ENCODE measurements at regions not wholly inside any gene's neighbourhood (a gene's known extent, or its start where the extent isn't known, plus 50 kb on each side); places are given as distances from the start of the nearest gene placed in this dataset.

- DNase-seq = no peak
Observed at GRCh38 chr3:13134166-13134878, 61.1 kb upstream of the IQSEC1 start.

DNA sequence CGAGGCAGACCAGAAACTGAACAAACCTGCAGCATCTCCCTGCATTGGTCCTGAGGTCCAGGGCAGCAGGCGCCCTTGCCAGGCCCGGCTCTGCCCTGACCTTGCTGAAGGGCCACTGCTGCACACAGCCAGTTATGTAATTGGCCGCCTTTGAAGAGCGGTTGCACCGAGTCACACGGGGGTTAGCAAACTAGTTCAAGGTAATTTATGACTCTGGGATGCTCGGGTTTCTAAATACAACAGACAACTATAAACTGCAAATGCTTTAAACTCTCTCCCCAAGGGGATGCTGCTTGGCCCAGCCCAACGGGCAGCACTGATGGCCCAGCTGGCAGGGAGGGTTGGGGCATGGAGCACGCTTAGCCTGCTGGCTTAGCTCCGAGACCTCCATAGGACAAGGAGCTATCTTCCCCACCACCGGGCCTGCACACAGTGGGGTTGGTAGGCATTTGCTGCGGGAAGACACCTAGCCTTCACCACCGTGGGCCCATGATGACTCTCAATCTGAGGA lies 60.3 kb upstream of the IQSEC1 start:
- no peak for DNase-seq

GRCh38 chr3:13132731-13133410 lies 59.6 kb upstream of the IQSEC1 start:
- DNase-seq = no peak

- DNase-seq = no peak
Observed at GRCh38 chr3:13132281-13132680, 59.1 kb upstream of the IQSEC1 start.

GRCh38 chr3:13130464-13131193 lies 57.4 kb upstream of the IQSEC1 start:
- DNase-seq = no peak

DNA sequence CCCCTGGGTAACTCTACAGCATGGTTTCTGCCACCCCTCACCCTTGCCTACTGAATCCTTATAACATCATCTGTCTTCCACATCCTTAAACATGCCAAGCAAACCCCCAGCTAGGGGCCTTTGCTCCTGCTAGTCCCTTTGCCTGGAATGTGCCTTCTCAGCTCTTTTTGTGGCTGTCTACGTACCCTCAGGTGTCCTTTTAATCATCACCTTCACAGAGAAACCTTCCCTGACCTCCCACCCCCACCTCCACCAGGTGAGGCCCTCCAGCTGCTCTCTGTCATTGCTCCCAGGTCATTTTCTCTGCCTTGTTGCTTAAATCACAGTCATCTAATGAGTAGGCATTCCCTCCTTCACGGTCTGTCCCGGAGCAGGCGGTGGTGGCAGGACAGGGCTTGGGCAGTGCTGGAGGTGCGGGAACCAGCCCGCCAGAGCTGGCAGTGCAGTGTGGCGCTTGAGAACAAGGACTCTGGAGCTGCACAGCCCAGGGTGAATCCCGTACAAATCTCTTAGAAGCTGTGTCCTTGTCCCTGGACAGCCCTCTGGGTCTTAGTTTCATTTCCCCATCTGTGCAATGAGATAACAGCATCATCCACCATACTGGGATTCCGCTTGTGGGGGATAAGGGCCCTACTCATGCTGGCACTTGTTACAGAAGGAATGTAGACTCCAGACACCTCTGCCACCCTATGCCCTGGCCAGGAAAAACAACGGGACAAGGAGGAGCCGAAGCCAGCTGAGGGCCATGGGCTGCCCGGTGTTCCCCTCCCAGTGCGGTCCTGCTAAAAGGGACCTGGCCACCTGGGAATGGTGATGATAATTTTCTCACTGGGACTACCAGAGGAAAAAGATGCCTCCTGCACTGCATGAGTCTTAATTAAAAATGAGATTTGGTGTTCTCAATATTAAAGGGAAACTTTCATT lies 52.1 kb upstream of the IQSEC1 start:
- no peak for DNase-seq

DNA sequence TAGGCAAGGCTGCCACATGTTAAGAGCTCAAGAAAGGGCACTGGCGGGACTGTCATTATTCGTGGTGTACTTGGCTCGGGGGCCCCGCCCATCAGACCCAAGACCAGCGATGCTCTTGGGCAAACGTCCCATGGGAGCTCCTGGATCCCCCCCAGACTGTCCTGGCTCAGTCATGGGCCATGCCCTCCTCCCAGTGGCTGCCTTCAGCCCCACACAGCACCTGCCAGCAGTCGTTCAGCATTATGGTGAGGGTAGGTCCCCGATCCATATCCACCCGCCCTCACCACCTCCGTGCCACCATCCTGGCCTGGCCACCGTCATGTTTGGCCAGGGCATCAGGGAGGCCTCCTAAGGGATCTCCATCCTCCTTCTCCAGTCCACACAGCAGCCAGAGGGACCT lies 51.4 kb upstream of the IQSEC1 start:
- no peak for DNase-seq

DNA sequence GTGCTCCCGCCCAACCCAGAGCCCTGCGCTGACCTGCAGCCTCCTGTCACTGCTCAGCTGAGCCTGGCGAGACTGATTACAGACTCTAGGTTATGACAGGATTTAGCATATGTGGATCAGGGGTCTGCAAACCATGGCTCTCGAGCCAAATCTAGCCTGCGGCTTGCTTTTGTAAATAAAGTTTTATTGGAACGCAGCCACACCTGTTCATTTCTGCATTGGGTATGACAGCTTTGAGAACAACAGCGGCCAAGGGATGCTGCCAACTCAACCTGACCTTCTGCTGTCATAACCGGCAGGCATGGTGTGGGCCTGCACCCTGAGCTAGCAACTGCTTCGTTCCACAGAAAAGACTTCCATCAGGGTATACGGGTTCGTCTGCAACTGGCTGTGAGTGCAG lies 50.5 kb upstream of the IQSEC1 start:
- DNase-seq = no peak

DNA sequence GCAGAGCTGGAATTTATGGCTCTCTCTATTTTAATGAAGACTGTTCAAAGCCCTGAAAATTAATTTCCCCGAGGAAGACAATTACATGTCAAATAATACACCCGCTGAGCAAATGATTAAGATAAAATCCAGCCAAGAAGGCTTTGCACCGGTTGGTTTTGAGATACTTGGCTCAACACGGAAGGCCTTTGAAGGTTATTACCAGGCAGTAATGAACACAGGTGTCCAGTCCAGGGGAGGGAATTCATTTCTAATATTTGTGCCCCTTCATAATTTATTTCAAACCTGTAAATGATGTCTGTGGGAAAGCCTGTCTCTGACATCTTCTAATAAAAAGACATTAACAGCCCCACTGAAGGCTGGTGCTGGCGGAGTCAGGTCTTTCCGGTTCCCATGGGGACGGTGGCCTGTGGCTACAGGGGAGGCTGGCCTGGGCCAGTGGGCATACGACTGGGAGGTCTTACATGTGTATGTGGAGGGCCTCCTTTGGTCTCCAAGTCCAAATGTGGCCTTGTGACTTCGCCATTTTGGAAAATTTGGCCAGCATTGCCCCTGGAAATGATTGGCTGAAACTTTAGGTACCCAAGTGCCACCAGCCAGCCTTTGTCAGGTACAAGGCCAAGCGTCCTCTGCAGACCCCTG lies 49.9 kb upstream of the IQSEC1 start:
- DNase-seq = no peak

Data from fibroblast of skin of right quadriceps (primary cell).